Heart left ventricle (tissue), 13 donors: ENCODE measurements at regions not wholly inside any gene's neighbourhood (a gene's known extent, or its start where the extent isn't known, plus 50 kb on each side); places are given as distances from the start of the nearest gene placed in this dataset.

Experiments
- CTCF ChIP-seq, 12 donors: fragments of 200-600 bp; sonication (generic) in 4 of 12; IDR thresholded peaks; one replicate each; pipeline versions ENCODE4 v1.5.0 to v1.8.0; 2018 to 2022; ENCODE audit warnings: antibody characterized with exemption in 12 of 12, mild to moderate bottlenecking in 5 of 12
- POLR2A ChIP-seq, 2 donors: fragments of 450-650 bp; IDR thresholded peaks; one replicate each; pipeline ENCODE4 v1.6.1; 2017; ENCODE audit warnings: antibody characterized with exemption in 2 of 2, mild to moderate bottlenecking in 2 of 2, moderate library complexity in 2 of 2
- donor health status: ischemic (EF 13 %, LVEDD 7.1; RV severe dilation, severe dysfunction).
- donor health status: DM: no; HTN: yes; CAD: no.
- donor health status: DM: no; HTN: no; CAD: no.
- donor health status: ischemic (EF 25% LVEDD 6.9; RV normal size, moderate dysfunction).
- donor health status: ischemic (EF 25% LVEDD 5.7; RV mildly dilated, moderate dysfunction).
- donor health status: ischemic (EF 35%, LVEDD 5.7; RV mildly dilated, moderate dysfunction).
- donor health status: nonischemic (EF 11% LVEDD 7.7; RV severe dilation, severe dysfunction).
- donor health status: DM: yes; HTN: yes; CAD: no.
- donor health status: PGD.
- donor health status: ischemic (EF 29% LVEDD 5.4; RV normal size, mild dysfunction).
- donor health status: nonischemic (EF 23%, LVEDD 6.1; RV moderate dilation, normal function).

- TF ChIP-seq POLR2A (IDR thresholded peaks at IDR 0.05) (no peak), CTCF (IDR thresholded peaks at IDR 0.05) (no peak)
Measured at GRCh38 chr5:115428676-115429075, 115.9 kb downstream of the FEM1C start.
